Panc1 (cell line): ENCODE measurements at regions not wholly inside any gene's neighbourhood (a gene's known extent, or its start where the extent isn't known, plus 50 kb on each side); places are given as distances from the start of the nearest gene placed in this dataset.

Experiments used
- ATAC-seq: fragments of 200-7000 bp; cut with Tn5 transposase; 2 replicates; pipeline ENCODE4 v1.9.1; 2020; ENCODE audit warnings: mild to moderate bottlenecking, moderate library complexity
- BruUV-seq: library from RNA; stranded (reverse); fragments of 400-500 nt; replicated peaks from 2 replicates; lab custom pipeline; 2021; lab: Mats Ljungman, UMichigan
- CTCF ChIA-PET: fragments of 300-600 bp; sonication (Branson Sonifier 250); formaldehyde crosslinking; loops from one replicate; lab custom pipeline; 2022; ENCODE audit warnings: antibody characterized with exemption; lab: Charles Lee
- POLR2A ChIA-PET: fragments of 300-600 bp; sonication (Branson Sonifier 250); formaldehyde crosslinking; loops from one replicate; lab custom pipeline; 2022; ENCODE audit warnings: antibody characterized with exemption; lab: Charles Lee
- DNase-seq: peaks from one replicate; pipeline ENCODE4 v3.0.0-alpha.2; 2010; ENCODE audit warnings: low read depth, low spot score
- H3K27ac ChIP-seq: 2 replicates; pipeline ENCODE4 v1.5.1; 2011; ENCODE audit warnings: mild to moderate bottlenecking, low read length, inconsistent platforms
- H3K27me3 ChIP-seq: fragments of 200-500 bp; sonication (Bioruptor generic); 2 replicates; pipeline ENCODE4 v1.6.0; 2014; ENCODE audit warnings: low read length, inconsistent platforms; ENCODE audit not compliant: control insufficient read depth, insufficient read depth
- H3K36me3 ChIP-seq: fragments of 200-500 bp; sonication (Bioruptor generic); 2 replicates; pipeline ENCODE4 v1.5.1; 2014; ENCODE audit warnings: inconsistent platforms, mild to moderate bottlenecking, low read length, moderate library complexity; ENCODE audit not compliant: control insufficient read depth, insufficient read depth
- H3K4me1 ChIP-seq: 2 replicates; pipeline ENCODE4 v1.5.1; 2011; ENCODE audit warnings: inconsistent platforms, mild to moderate bottlenecking, low read length, moderate library complexity; ENCODE audit not compliant: control insufficient read depth, insufficient read depth
- H3K4me3 ChIP-seq, 2 experiments: 2 replicates each; pipeline ENCODE4 v1.5.1; 2011 to 2012; ENCODE audit warnings: low read depth in 2 of 2, low read length in 2 of 2, mild to moderate bottlenecking in 2 of 2, inconsistent platforms in 1 of 2, moderate library complexity in 1 of 2
- H3K9me3 ChIP-seq: fragments of 200-500 bp; sonication (Bioruptor generic); 2 replicates; pipeline ENCODE4 v1.5.1; 2014; ENCODE audit warnings: low read depth, mild to moderate bottlenecking, inconsistent platforms, low read length, moderate library complexity; ENCODE audit not compliant: control insufficient read depth, insufficient read depth
- POLR2AphosphoS5 ChIP-seq: IDR thresholded peaks from 2 replicates; pipeline ENCODE4 v1.6.1; 2012; ENCODE audit warnings: mild to moderate bottlenecking, low read depth, low read length, moderate library complexity
- SIN3A ChIP-seq: IDR thresholded peaks from 2 replicates; pipeline ENCODE4 v1.6.1; 2012; ENCODE audit warnings: low read depth, mild to moderate bottlenecking, low read length, moderate library complexity, borderline replicate concordance; ENCODE audit not compliant: insufficient read depth
- TCF7L2 ChIP-seq: IDR thresholded peaks from 2 replicates; pipeline ENCODE4 v1.6.1; 2011; ENCODE audit warnings: mild to moderate bottlenecking, low read depth, low read length, inconsistent platforms
- in situ Hi-C: cut with HindIII; loops from 2 replicates; pipeline ENCODE4 v1.10.0; 2016; ENCODE audit warnings: low sequenced_read_pairs, low pct_unique_long_range_greater_than_20kb
- intact Hi-C: fragments of 100-400 bp; cut with micrococcal nuclease; formaldehyde crosslinking; loops from one replicate; pipeline ENCODE4 v1.10.0; 2022; ENCODE audit not compliant: unreplicated experiment
- TF ChIP-seq, protein P1 (sequence below): fragments of 450-650 bp; IDR thresholded peaks from 2 replicates; pipeline ENCODE4 v1.5.1; 2017; ENCODE audit warnings: mild to moderate bottlenecking
- TF ChIP-seq, protein P2 (sequence below), 2 experiments: IDR thresholded peaks; 2 replicates each; pipeline ENCODE4 v1.6.1; 2011 to 2012; ENCODE audit warnings: low read depth in 2 of 2, control low read depth in 1 of 2, low read length in 1 of 2, mild to moderate bottlenecking in 1 of 2, moderate library complexity in 1 of 2; ENCODE audit not compliant: insufficient read depth in 1 of 2

DNA sequence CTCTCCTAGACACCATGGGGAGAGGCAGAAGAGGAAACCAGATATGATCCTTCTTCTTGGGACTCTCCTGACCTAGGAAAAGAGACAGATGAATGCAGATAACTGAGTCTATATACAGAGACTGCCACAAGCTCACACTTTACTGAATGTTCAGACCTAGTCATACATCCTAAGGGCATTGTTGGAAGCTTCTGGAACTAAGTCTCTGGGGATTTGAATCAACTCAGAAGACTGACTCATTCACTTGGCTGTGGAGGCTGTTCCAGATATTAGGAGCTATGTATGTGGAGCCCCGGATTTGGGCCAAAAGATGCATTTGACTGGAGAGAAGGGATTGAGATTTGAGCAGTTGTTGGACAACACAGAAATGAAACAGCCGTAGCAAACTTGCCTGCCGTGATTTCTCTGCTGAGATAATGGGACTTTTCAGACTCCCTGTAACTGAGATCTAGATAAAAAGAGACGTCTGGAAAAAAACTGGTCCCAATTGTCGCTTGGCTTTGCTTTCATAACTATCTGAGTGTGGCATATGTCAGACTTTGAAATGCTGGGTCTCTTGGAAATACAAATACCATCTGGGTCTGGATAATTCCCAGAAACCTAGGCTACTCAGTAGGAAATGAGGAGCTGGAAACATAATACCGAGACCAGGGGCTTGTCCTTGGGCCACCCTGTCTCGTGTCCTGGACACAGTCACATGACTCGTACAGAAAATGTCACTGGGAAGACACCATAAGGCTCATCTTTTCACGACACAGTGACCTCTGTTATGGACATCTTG lies 396.8 kb downstream of the NUAK1 start:
- in situ Hi-C loops, result no loop called here
- no peaks in the 10 kb centered on the region for H3K9me3 ChIP-seq
- no peak for ATAC-seq

DNA sequence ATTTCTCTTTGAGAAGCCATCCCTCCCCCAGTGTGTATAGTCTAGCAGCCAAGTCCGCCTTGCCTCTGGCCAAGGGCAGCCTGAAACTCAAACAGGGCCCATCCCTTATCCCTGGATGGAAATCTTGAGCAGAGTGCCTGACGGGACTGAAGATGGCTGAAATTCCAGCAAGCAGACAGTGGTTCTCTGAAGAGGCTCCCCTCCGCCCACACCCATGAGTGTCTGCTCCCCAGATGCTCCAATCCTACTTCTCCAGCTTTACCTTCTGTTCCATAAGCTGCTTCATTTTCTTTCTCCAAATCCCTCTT lies 396.2 kb downstream of the NUAK1 start:
- intact Hi-C loops (no loop called here), in situ Hi-C loops (no loop called here)
- ChIA-PET CTCF (no interaction called here), POLR2A (no interaction called here)
- no peaks in the 10 kb centered on the region for H3K27me3 ChIP-seq
- no peaks in the 10 kb centered on the region for H3K36me3 ChIP-seq
- DNase-seq (no peak), ATAC-seq (no peak)
- H3K4me1 ChIP-seq, result no peaks in the 10 kb centered on the region
- no peak overlapping the region for H3K27ac ChIP-seq
- H3K4me3 ChIP-seq, result no peak overlapping the region
- BruUV-seq, result no TSS peak
- no peaks in the 10 kb centered on the region for H3K9me3 ChIP-seq
- no peak for TF ChIP-seq POLR2AphosphoS5
- TF ChIP-seq TCF7L2, result no peak
- TF ChIP-seq, protein P1, sequence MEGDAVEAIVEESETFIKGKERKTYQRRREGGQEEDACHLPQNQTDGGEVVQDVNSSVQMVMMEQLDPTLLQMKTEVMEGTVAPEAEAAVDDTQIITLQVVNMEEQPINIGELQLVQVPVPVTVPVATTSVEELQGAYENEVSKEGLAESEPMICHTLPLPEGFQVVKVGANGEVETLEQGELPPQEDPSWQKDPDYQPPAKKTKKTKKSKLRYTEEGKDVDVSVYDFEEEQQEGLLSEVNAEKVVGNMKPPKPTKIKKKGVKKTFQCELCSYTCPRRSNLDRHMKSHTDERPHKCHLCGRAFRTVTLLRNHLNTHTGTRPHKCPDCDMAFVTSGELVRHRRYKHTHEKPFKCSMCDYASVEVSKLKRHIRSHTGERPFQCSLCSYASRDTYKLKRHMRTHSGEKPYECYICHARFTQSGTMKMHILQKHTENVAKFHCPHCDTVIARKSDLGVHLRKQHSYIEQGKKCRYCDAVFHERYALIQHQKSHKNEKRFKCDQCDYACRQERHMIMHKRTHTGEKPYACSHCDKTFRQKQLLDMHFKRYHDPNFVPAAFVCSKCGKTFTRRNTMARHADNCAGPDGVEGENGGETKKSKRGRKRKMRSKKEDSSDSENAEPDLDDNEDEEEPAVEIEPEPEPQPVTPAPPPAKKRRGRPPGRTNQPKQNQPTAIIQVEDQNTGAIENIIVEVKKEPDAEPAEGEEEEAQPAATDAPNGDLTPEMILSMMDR, result no peak
- TF ChIP-seq, protein P2, sequence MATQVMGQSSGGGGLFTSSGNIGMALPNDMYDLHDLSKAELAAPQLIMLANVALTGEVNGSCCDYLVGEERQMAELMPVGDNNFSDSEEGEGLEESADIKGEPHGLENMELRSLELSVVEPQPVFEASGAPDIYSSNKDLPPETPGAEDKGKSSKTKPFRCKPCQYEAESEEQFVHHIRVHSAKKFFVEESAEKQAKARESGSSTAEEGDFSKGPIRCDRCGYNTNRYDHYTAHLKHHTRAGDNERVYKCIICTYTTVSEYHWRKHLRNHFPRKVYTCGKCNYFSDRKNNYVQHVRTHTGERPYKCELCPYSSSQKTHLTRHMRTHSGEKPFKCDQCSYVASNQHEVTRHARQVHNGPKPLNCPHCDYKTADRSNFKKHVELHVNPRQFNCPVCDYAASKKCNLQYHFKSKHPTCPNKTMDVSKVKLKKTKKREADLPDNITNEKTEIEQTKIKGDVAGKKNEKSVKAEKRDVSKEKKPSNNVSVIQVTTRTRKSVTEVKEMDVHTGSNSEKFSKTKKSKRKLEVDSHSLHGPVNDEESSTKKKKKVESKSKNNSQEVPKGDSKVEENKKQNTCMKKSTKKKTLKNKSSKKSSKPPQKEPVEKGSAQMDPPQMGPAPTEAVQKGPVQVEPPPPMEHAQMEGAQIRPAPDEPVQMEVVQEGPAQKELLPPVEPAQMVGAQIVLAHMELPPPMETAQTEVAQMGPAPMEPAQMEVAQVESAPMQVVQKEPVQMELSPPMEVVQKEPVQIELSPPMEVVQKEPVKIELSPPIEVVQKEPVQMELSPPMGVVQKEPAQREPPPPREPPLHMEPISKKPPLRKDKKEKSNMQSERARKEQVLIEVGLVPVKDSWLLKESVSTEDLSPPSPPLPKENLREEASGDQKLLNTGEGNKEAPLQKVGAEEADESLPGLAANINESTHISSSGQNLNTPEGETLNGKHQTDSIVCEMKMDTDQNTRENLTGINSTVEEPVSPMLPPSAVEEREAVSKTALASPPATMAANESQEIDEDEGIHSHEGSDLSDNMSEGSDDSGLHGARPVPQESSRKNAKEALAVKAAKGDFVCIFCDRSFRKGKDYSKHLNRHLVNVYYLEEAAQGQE (IDR thresholded peaks at IDR 0.05; ENCODE audit: insufficient read depth in 1 of 2, low read depth in 2 of 2, low read length in 1 of 2), result no peak
- TF ChIP-seq SIN3A, result no peak

More for the DNA sequence above, 396.8 kb downstream of the NUAK1 start:
- TF ChIP-seq, protein P2 (IDR thresholded peaks at IDR 0.05; ENCODE audit: insufficient read depth in 1 of 2, low read depth in 2 of 2, low read length in 1 of 2), result no peak
- TF ChIP-seq TCF7L2 (no peak), POLR2AphosphoS5 (no peak), SIN3A (no peak)
- TF ChIP-seq, protein P1, result no peak
- ChIA-PET CTCF (no interaction called here), POLR2A (no interaction called here)
- no TSS peak for BruUV-seq
- H3K4me1 ChIP-seq, result no peaks in the 10 kb centered on the region
- no peak for DNase-seq
- H3K4me3 ChIP-seq, result no peak overlapping the region
- no peaks in the 10 kb centered on the region for H3K27me3 ChIP-seq
- H3K36me3 ChIP-seq, result no peaks in the 10 kb centered on the region
- intact Hi-C loops, result no loop called here
- H3K27ac ChIP-seq, result no peak overlapping the region; the same call in 1 of the 2 replicates
